Uterus (tissue), 2 donors: ENCODE measurements at regions not wholly inside any gene's neighbourhood (a gene's known extent, or its start where the extent isn't known, plus 50 kb on each side); places are given as distances from the start of the nearest gene placed in this dataset.
"Not testable (repeated sequence)": the region's sequence is repeated elsewhere in the genome, so short reads cannot be mapped to it uniquely, and the experiment has no call there.

Experiments used
- POLR2A ChIP-seq, 2 donors: fragments of 450-650 bp; IDR thresholded peaks; one replicate each; pipeline ENCODE4 v1.6.1; 2016; ENCODE audit warnings: antibody characterized with exemption in 2 of 2, mild to moderate bottlenecking in 1 of 2, moderate library complexity in 1 of 2
- TF ChIP-seq, protein P1 (sequence below), 4 experiments: fragments of 200-600 bp in 2 of 4; fragments of 450-650 bp in 2 of 4; sonication (generic) in 2 of 4; IDR thresholded peaks; one replicate each; pipeline ENCODE4 v1.5.1; 2016 to 2019; ENCODE audit warnings: antibody characterized with exemption in 4 of 4, mild to moderate bottlenecking in 2 of 4, moderate library complexity in 1 of 4

- TF ChIP-seq, protein P1, sequence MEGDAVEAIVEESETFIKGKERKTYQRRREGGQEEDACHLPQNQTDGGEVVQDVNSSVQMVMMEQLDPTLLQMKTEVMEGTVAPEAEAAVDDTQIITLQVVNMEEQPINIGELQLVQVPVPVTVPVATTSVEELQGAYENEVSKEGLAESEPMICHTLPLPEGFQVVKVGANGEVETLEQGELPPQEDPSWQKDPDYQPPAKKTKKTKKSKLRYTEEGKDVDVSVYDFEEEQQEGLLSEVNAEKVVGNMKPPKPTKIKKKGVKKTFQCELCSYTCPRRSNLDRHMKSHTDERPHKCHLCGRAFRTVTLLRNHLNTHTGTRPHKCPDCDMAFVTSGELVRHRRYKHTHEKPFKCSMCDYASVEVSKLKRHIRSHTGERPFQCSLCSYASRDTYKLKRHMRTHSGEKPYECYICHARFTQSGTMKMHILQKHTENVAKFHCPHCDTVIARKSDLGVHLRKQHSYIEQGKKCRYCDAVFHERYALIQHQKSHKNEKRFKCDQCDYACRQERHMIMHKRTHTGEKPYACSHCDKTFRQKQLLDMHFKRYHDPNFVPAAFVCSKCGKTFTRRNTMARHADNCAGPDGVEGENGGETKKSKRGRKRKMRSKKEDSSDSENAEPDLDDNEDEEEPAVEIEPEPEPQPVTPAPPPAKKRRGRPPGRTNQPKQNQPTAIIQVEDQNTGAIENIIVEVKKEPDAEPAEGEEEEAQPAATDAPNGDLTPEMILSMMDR (IDR thresholded peaks at IDR 0.05): not testable (repeated sequence)
- TF ChIP-seq POLR2A (IDR thresholded peaks at IDR 0.05): not testable (repeated sequence)
These were observed 71.9 kb upstream of the NDP start for GRCh38 chrX:44045106-44045505.
